HPDE6-E6E7 (cell line): ENCODE measurements at regions not wholly inside any gene's neighbourhood (a gene's known extent, or its start where the extent isn't known, plus 50 kb on each side); places are given as distances from the start of the nearest gene placed in this dataset.
"Not testable (repeated sequence)": the region's sequence is repeated elsewhere in the genome, so short reads cannot be mapped to it uniquely, and the experiment has no call there.

Source experiments
- DNase-seq: peaks from one replicate; pipeline ENCODE4 v3.0.0; 2011; ENCODE audit warnings: missing footprints; ENCODE audit errors: extremely low spot score

GRCh38 chr14:89697281-89698060 lies 257.1 kb downstream of the EFCAB11 start:
- DNase-seq: no peak

- DNase-seq: no peak
These were observed 258.7 kb downstream of the EFCAB11 start for GRCh38 chr14:89695846-89696245.

GRCh38 chr14:89690139-89690538 lies 264.4 kb downstream of the EFCAB11 start:
- DNase-seq: no peak

GRCh38 chr14:89689711-89690110 lies 264.8 kb downstream of the EFCAB11 start:
- DNase-seq: not testable (repeated sequence)

GRCh38 chr14:89688507-89689211 lies 265.9 kb downstream of the EFCAB11 start:
- no peak for DNase-seq

- not testable (repeated sequence) for DNase-seq
These were observed 267.4 kb downstream of the EFCAB11 start for GRCh38 chr14:89687129-89687528.

GRCh38 chr14:89684139-89684538 lies 267.1 kb upstream of the FOXN3 start:
- DNase-seq: no peak

- DNase-seq: no peak
These were observed 264.3 kb upstream of the FOXN3 start for GRCh38 chr14:89681086-89682018.

GRCh38 chr14:89680156-89680555 lies 263.1 kb upstream of the FOXN3 start:
- DNase-seq: no peak

- DNase-seq: no peak
These were observed 261.7 kb upstream of the FOXN3 start for GRCh38 chr14:89678768-89679167.

- DNase-seq: no peak
These were observed 258.6 kb upstream of the FOXN3 start for GRCh38 chr14:89675590-89675989.

GRCh38 chr14:89674936-89675335 lies 257.9 kb upstream of the FOXN3 start:
- no peak for DNase-seq

GRCh38 chr14:89674240-89674639 lies 257.2 kb upstream of the FOXN3 start:
- DNase-seq: no peak

GRCh38 chr14:89673512-89674225 lies 256.6 kb upstream of the FOXN3 start:
- no peak for DNase-seq

GRCh38 chr14:89672636-89673511 lies 255.8 kb upstream of the FOXN3 start:
- no peak for DNase-seq

- DNase-seq: no peak
These were observed 252.2 kb upstream of the FOXN3 start for GRCh38 chr14:89669193-89669592.

GRCh38 chr14:89667983-89668382 lies 250.9 kb upstream of the FOXN3 start:
- no peak for DNase-seq

- DNase-seq: not testable (repeated sequence)
These were observed 248.5 kb upstream of the FOXN3 start for GRCh38 chr14:89665300-89666081.

- no peak for DNase-seq
These were observed 244.4 kb upstream of the FOXN3 start for GRCh38 chr14:89661392-89661791.
